Ovary (tissue), 7 donors: ENCODE measurements at regions not wholly inside any gene's neighbourhood (a gene's known extent, or its start where the extent isn't known, plus 50 kb on each side); places are given as distances from the start of the nearest gene placed in this dataset.
"Not testable (repeated sequence)": the region's sequence is repeated elsewhere in the genome, so short reads cannot be mapped to it uniquely, and the experiment has no call there.

Experiments used
- DNase-seq, 5 donors: peaks; one replicate each; pipeline ENCODE4 v3.0.0-alpha.2; 2019 to 2020
- H3K27ac ChIP-seq, 2 donors: fragments of 200-600 bp; one replicate each; pipeline versions ENCODE4 v1.5.1 to v1.8.0; 2019 to 2022
- H3K27me3 ChIP-seq: fragments of 200-600 bp; one replicate; pipeline ENCODE4 v1.8.0; 2022
- H3K36me3 ChIP-seq: fragments of 200-600 bp; sonication (generic); one replicate; pipeline ENCODE4 v1.5.1; 2019
- H3K4me1 ChIP-seq: one replicate; pipeline ENCODE4 v1.8.1; 2013; ENCODE audit warnings: mild to moderate bottlenecking, moderate library complexity; ENCODE audit not compliant: insufficient read depth
- H3K4me3 ChIP-seq: fragments of 200-600 bp; sonication (generic); one replicate; pipeline ENCODE4 v1.5.1; 2017
- H3K9me3 ChIP-seq, 2 donors: fragments of 200-600 bp in 1 of 2; sonication (generic) in 1 of 2; one replicate each; pipeline versions ENCODE4 v1.5.1 to v1.8.1; 2013 to 2019; ENCODE audit warnings: mild to moderate bottlenecking in 1 of 2, moderate library complexity in 1 of 2
- CTCF ChIP-seq, 3 donors: fragments of 450-650 bp in 2 of 3; fragments of 200-600 bp in 1 of 3; IDR thresholded peaks; one replicate each; pipeline versions ENCODE4 v1.5.1 to v1.8.0; 2016 to 2022; ENCODE audit warnings: antibody characterized with exemption in 3 of 3, mild to moderate bottlenecking in 1 of 3
- EP300 ChIP-seq: sonication (generic); formaldehyde crosslinking; IDR thresholded peaks from one replicate; pipeline ENCODE4 v1.6.1; 2017; ENCODE audit warnings: antibody characterized with exemption
- POLR2A ChIP-seq: fragments of 450-650 bp; IDR thresholded peaks from one replicate; pipeline ENCODE4 v1.6.1; 2017; ENCODE audit warnings: antibody characterized with exemption, mild to moderate bottlenecking, moderate library complexity
- WGBS, 3 donors: extraction: QIAGEN DNeasy Blood & Tissue Kit in 1 of 3; methylation state at CpG; one replicate each; pipeline versions ENCODE4 v1.1.5 to v1.1.7; 2013 to 2017; 5-methylcytosine and 5-hydroxymethylcytosine counted together
- intact Hi-C, 4 donors: fragments of 100-400 bp; cut with DNase I; formaldehyde crosslinking; loops; one replicate each; pipeline versions ENCODE4 v1.11.0 to v1.15.1; 2022 to 2023
- donor health status: DM: no; HTN: no; CAD: no; lungs with moderate emphysema.
- donor health status: DM: no; HTN: no; CAD: no.
- donor health status: Bipolar disorder and iron deficiency.
- donor health status: DM: no; HTN: no; CAD: no.
- donor health status: DM: yes; HTN: yes; CAD: no.

DNA sequence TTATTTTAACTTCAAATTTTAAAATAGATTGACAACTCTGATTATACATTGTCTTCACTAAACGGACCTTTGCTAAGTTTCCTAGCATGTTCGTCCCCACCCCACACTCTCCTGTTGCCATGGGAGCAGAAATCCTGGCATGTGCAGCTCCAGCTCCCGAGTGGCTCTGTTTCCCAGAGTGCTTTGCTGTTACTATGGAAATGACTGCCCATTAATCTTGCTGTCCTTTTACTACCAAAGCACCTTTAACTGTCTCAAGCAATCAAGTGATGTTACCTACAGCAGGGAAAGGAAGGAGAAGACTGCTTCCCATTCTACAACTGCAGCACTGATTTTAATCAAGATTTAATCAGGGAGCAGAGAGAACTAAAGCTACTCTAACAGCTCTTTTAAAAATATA, 212.0 kb upstream of the KIF2A start:
- intact Hi-C loops: no loop called here
- TF ChIP-seq CTCF (IDR thresholded peaks at IDR 0.05) (no peak), POLR2A (no peak), EP300 (no peak)
- 0 to 1% (median 0%) methylated on average over 3 of the region's 3 CpGs for WGBS, 3 donors
- no peak overlapping the region for H3K27ac ChIP-seq
- no peaks in the 10 kb centered on the region for H3K36me3 ChIP-seq
- H3K4me3 ChIP-seq: no peak overlapping the region
- no peaks in the 10 kb centered on the region for H3K27me3 ChIP-seq
- H3K4me1 ChIP-seq: no peaks in the 10 kb centered on the region
- no peak for DNase-seq
- no peaks in the 10 kb centered on the region for H3K9me3 ChIP-seq

DNA sequence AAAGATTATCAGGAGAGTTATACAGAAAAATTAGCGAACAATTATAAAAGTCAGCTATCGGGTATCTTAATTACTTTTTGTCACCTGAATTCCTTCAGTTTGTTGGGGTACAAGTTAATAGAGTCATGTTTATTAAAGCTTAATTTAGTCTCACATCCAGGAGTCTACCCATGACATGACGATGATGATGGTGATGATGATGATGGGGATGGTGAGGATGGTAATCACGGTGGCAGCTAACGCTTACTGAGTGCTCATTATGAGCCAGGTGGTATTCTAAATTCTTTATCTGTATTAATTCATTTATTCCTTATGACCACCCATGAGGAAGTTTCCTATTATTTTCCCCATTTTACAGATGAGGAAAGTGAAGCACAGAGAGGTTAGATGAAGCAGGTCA, 208.6 kb upstream of the KIF2A start:
- intact Hi-C loops: no loop called here
- 93 to 98% (median 93%) methylated on average over 5 of the region's 5 CpGs for WGBS, 3 donors
- Histone ChIP-seq H3K4me1 (no peaks in the 10 kb centered on the region), H3K27me3 (no peaks in the 10 kb centered on the region), H3K9me3 (no peaks in the 10 kb centered on the region), H3K27ac (no peak overlapping the region), H3K4me3 (no peak overlapping the region), H3K36me3 (no peaks in the 10 kb centered on the region)
- TF ChIP-seq EP300 (no peak), CTCF (IDR thresholded peaks at IDR 0.05) (no peak), POLR2A (no peak)
- no peak for DNase-seq

DNA sequence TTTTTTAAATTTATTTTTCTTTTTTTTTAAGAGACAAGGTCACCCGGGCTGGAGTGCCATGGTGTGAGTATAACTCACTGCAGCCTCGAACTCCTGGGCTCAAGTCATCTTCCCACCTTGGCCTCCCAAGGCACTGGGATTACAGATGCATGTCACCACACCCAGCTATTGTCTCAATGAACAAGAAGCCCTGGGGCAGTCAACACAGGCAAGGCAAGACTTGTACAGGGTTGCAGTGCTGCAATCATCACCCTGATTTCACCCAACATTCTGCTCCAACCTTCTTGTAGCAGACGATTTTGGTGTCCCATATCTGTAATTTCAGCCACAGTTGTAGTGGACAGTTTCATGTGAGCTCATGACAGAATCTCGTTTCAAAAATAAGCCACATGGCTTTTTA, 205.8 kb upstream of the KIF2A start:
- intact Hi-C loops: no loop called here
- H3K27ac ChIP-seq: no peak overlapping the region
- TF ChIP-seq POLR2A (no peak), EP300 (no peak), CTCF (IDR thresholded peaks at IDR 0.05) (no peak)
- 58 to 64% (median 59%) methylated on average over 4 of the region's 4 CpGs for WGBS, 3 donors
- H3K27me3 ChIP-seq: no peaks in the 10 kb centered on the region
- H3K4me3 ChIP-seq: no peak overlapping the region
- H3K9me3 ChIP-seq: peaks cover 0 to 5% of the 10 kb centered on the region in 2 donors
- H3K36me3 ChIP-seq: no peaks in the 10 kb centered on the region
- H3K4me1 ChIP-seq: no peaks in the 10 kb centered on the region
- no peak for DNase-seq

GRCh38 chr5:62103863-62104262, 202.1 kb upstream of the KIF2A start:
- WGBS, 3 donors: 78 to 91% (median 84%) methylated on average over 4 of the region's 4 CpGs
- DNase-seq, intact Hi-C loops, H3K4me1 ChIP-seq, H3K9me3 ChIP-seq, H3K36me3 ChIP-seq, H3K4me3 ChIP-seq, H3K27me3 ChIP-seq, H3K27ac ChIP-seq: not testable (repeated sequence)

GRCh38 chr5:62111428-62111827, 194.6 kb upstream of the KIF2A start:
- no peak for DNase-seq
- H3K36me3 ChIP-seq: no peaks in the 10 kb centered on the region
- H3K27ac ChIP-seq: no peak overlapping the region
- H3K9me3 ChIP-seq: no peaks in the 10 kb centered on the region
- no peaks in the 10 kb centered on the region for H3K4me1 ChIP-seq
- TF ChIP-seq CTCF (IDR thresholded peaks at IDR 0.05) (no peak), POLR2A (no peak), EP300 (no peak)
- no peak overlapping the region for H3K4me3 ChIP-seq
- intact Hi-C loops: no loop called here
- H3K27me3 ChIP-seq: no peaks in the 10 kb centered on the region
